HFFc6 (cell line): ENCODE measurements at regions not wholly inside any gene's neighbourhood (a gene's known extent, or its start where the extent isn't known, plus 50 kb on each side); places are given as distances from the start of the nearest gene placed in this dataset.
"Not testable (repeated sequence)": the region's sequence is repeated elsewhere in the genome, so short reads cannot be mapped to it uniquely, and the experiment has no call there.

ENCODE experiments used
- DNase-seq: peaks from one replicate; pipeline ENCODE4 v3.0.0-alpha.2; 2018
- H3K27ac Mint-ChIP-seq: 2 replicates; pipeline ENCODE4 v1.8.0; 2020; ENCODE audit warnings: mild to moderate bottlenecking, mixed read lengths
- H3K27me3 Mint-ChIP-seq: 2 replicates; pipeline ENCODE4 v1.8.0; 2021; ENCODE audit warnings: mild to moderate bottlenecking, moderate library complexity, mixed read lengths; ENCODE audit not compliant: insufficient read depth
- H3K36me3 Mint-ChIP-seq: 2 replicates; pipeline ENCODE4 v1.8.0; 2021; ENCODE audit warnings: low read depth, mixed read lengths
- H3K4me1 Mint-ChIP-seq: 2 replicates; pipeline ENCODE4 v1.8.0; 2020; ENCODE audit warnings: low read depth, mixed read lengths
- H3K4me3 Mint-ChIP-seq: 2 replicates; pipeline ENCODE4 v1.8.0; 2020; ENCODE audit warnings: mild to moderate bottlenecking, moderate library complexity, mixed read lengths
- H3K9me3 Mint-ChIP-seq: 2 replicates; pipeline ENCODE4 v1.8.0; 2020; ENCODE audit warnings: mild to moderate bottlenecking, mixed read lengths
- CTCF ChIP-seq: fragments of 200-600 bp; sonication (generic); IDR thresholded peaks from 2 replicates; pipeline ENCODE4 v1.5.0; 2021; ENCODE audit warnings: antibody characterized with exemption, mild to moderate bottlenecking

GRCh38 chr7:91713669-91714068, 166.8 kb downstream of the MTERF1 start:
- no peaks in the 10 kb centered on the region for H3K36me3 Mint-ChIP-seq
- no peak overlapping the region for H3K4me3 Mint-ChIP-seq
- DNase-seq, result no peak
- peaks cover 1% of the 10 kb centered on the region; the same call in 1 of the 2 replicates for H3K27me3 Mint-ChIP-seq
- no peak for TF ChIP-seq CTCF
- no peak overlapping the region for H3K27ac Mint-ChIP-seq
- H3K4me1 Mint-ChIP-seq, result no peaks in the 10 kb centered on the region
- H3K9me3 Mint-ChIP-seq, result peaks cover 4% of the 10 kb centered on the region

GRCh38 chr7:91717681-91718470, 162.6 kb downstream of the MTERF1 start:
- H3K9me3 Mint-ChIP-seq, result no peaks in the 10 kb centered on the region
- no peak for DNase-seq

GRCh38 chr7:91719008-91719407, 161.5 kb downstream of the MTERF1 start:
- Mint-ChIP-seq H3K36me3 (no peaks in the 10 kb centered on the region), H3K27ac (no peak overlapping the region), H3K4me1 (peaks cover 4% of the 10 kb centered on the region; the same call in 1 of the 2 replicates), H3K4me3 (no peak overlapping the region), H3K9me3 (no peaks in the 10 kb centered on the region), H3K27me3 (peaks cover 1% of the 10 kb centered on the region)
- DNase-seq, result no peak
- no peak for TF ChIP-seq CTCF

More at GRCh38 chr7:91717681-91718470, 162.6 kb downstream of the MTERF1 start:
- Mint-ChIP-seq H3K4me3 (no peak overlapping the region), H3K27ac (no peak overlapping the region), H3K27me3 (peaks cover 1% of the 10 kb centered on the region; the same call in 1 of the 2 replicates), H3K36me3 (no peaks in the 10 kb centered on the region), H3K4me1 (peaks cover 4% of the 10 kb centered on the region; the same call in 1 of the 2 replicates)
- TF ChIP-seq CTCF, result no peak

- no peak overlapping the region for H3K4me3 Mint-ChIP-seq
- TF ChIP-seq CTCF, result no peak
- H3K9me3 Mint-ChIP-seq, result no peaks in the 10 kb centered on the region
- H3K27ac Mint-ChIP-seq, result no peak overlapping the region
- no peaks in the 10 kb centered on the region; the same call in 1 of the 2 replicates for H3K27me3 Mint-ChIP-seq
- H3K4me1 Mint-ChIP-seq, result peaks cover 4% of the 10 kb centered on the region; the same call in 1 of the 2 replicates
- DNase-seq, result no peak
- no peaks in the 10 kb centered on the region for H3K36me3 Mint-ChIP-seq
These were observed 160.1 kb downstream of the MTERF1 start for GRCh38 chr7:91720260-91720937.

- H3K27me3 Mint-ChIP-seq, result no peaks in the 10 kb centered on the region; the same call in 1 of the 2 replicates
- no peaks in the 10 kb centered on the region for H3K36me3 Mint-ChIP-seq
- no peak overlapping the region for H3K4me3 Mint-ChIP-seq
- peaks cover 4% of the 10 kb centered on the region; the same call in 1 of the 2 replicates for H3K4me1 Mint-ChIP-seq
- DNase-seq, result no peak
- no peaks in the 10 kb centered on the region for H3K9me3 Mint-ChIP-seq
- H3K27ac Mint-ChIP-seq, result no peak overlapping the region
- TF ChIP-seq CTCF, result no peak
These were observed 157.7 kb downstream of the MTERF1 start for GRCh38 chr7:91722831-91723230.

GRCh38 chr7:91729046-91729445, 151.5 kb downstream of the MTERF1 start:
- not testable (repeated sequence) for H3K4me1 Mint-ChIP-seq, H3K4me3 Mint-ChIP-seq, H3K36me3 Mint-ChIP-seq, H3K27ac Mint-ChIP-seq, H3K27me3 Mint-ChIP-seq, H3K9me3 Mint-ChIP-seq, DNase-seq
